ENCODE measurements at regions not wholly inside any gene's neighbourhood (a gene's known extent, or its start where the extent isn't known, plus 50 kb on each side); places are given as distances from the start of the nearest gene placed in this dataset.

GRCh38 chr5:158340608-158341007 lies 481.7 kb upstream of the CLINT1 start:
- in situ Hi-C loops (cut with HindIII; ENCODE audit: extremely low pct_ligation_motif_present, low pct_unique_long_range_greater_than_20kb) (no loop called here), intact Hi-C loops (cut with micrococcal nuclease; ENCODE audit: unreplicated experiment) (no loop called here)
- BruUV-seq (replicated peaks): no TSS peak
- TF ChIP-seq MAFG (CRISPR knock-in tag; IDR thresholded peaks at IDR 0.05): no peak
- no peak for TF ChIP-seq ZSCAN9 (CRISPR knock-in tag; IDR thresholded peaks at IDR 0.05; ENCODE audit: borderline replicate concordance)
- TF ChIP-seq ETV5 (CRISPR knock-in tag; IDR thresholded peaks at IDR 0.05; ENCODE audit: borderline replicate concordance): no peak
- no peak for TF ChIP-seq MTF2 (CRISPR knock-in tag; IDR thresholded peaks at IDR 0.05; ENCODE audit: borderline replicate concordance)
- no peak for TF ChIP-seq CTCF (CRISPR knock-in tag; IDR thresholded peaks at IDR 0.05)
- no peak for TF ChIP-seq ZNF335 (CRISPR knock-in tag; IDR thresholded peaks at IDR 0.05)
- no peak for TF ChIP-seq ATF2 (CRISPR knock-in tag; IDR thresholded peaks at IDR 0.05)
- TF ChIP-seq ZNF501 (CRISPR knock-in tag; IDR thresholded peaks at IDR 0.05): no peak
- TF ChIP-seq ZNF746 (CRISPR knock-in tag; IDR thresholded peaks at IDR 0.05): no peak
- TF ChIP-seq SOX13 (IDR thresholded peaks at IDR 0.05): no peak
- no peak for TF ChIP-seq SOX13 (CRISPR knock-in tag; conservative IDR thresholded peaks at IDR 0.05 in 1 of 2, IDR thresholded peaks at IDR 0.05 in 1 of 2)
- no peak for TF ChIP-seq ZNF274 (CRISPR knock-in tag; IDR thresholded peaks at IDR 0.05)
- no peak for TF ChIP-seq ZNF276 (CRISPR knock-in tag; IDR thresholded peaks at IDR 0.05; ENCODE audit: low read depth)
- TF ChIP-seq, protein P1, sequence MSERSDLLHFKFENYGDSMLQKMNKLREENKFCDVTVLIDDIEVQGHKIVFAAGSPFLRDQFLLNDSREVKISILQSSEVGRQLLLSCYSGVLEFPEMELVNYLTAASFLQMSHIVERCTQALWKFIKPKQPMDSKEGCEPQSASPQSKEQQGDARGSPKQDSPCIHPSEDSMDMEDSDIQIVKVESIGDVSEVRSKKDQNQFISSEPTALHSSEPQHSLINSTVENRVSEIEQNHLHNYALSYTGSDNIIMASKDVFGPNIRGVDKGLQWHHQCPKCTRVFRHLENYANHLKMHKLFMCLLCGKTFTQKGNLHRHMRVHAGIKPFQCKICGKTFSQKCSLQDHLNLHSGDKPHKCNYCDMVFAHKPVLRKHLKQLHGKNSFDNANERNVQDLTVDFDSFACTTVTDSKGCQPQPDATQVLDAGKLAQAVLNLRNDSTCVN (CRISPR knock-in tag; IDR thresholded peaks at IDR 0.05; ENCODE audit: borderline replicate concordance): no peak
- no peak for TF ChIP-seq ZNF280B (CRISPR knock-in tag; IDR thresholded peaks at IDR 0.05; ENCODE audit: borderline replicate concordance)
- no peak for TF ChIP-seq NFYB (CRISPR knock-in tag; IDR thresholded peaks at IDR 0.05)

More at GRCh38 chr5:158340608-158341007, 481.7 kb upstream of the CLINT1 start:
- WGBS (ENCODE audit: low lambda C conversion rate): 0% methylated on average over 1 of the region's 1 CpG
- ChIA-PET CTCF (ENCODE audit: low intra/inter-chr PET ratio, low total read pairs) (no interaction called here), POLR2A (no interaction called here)
- Histone ChIP-seq H3K4me1 (ENCODE audit: insufficient read depth, low read length) (no peaks in the 10 kb centered on the region), H3K79me2 (ENCODE audit: insufficient read depth, low read length) (no peaks in the 10 kb centered on the region), H3K4me2 (ENCODE audit: low read depth, low read length) (no peak overlapping the region), H3K9ac (ENCODE audit: insufficient read depth, low read depth, low read length) (no peak overlapping the region), H4K20me1 (ENCODE audit: insufficient read depth, low read length) (no peaks in the 10 kb centered on the region), H3K36me3 (replicated peaks in 1 of 2; ENCODE audit: control insufficient read depth in 1 of 2, insufficient read depth in 2 of 2, low read length in 2 of 2) (no peaks in the 10 kb centered on the region), H3K27ac (ENCODE audit: extremely low read length, insufficient read depth, low read length) (no peak overlapping the region), H2AFZ (ENCODE audit: low read length) (no peak overlapping the region), H3K9me3 (ENCODE audit: low read length) (peaks cover 48% of the 10 kb centered on the region), H3K4me3 (replicated peaks in 1 of 3; ENCODE audit: insufficient read depth in 1 of 3, low read depth in 2 of 3, low read length in 3 of 3) (no peak overlapping the region), H3K27me3 (ENCODE audit: control insufficient read depth in 1 of 2, insufficient read depth in 2 of 2, low read length in 2 of 2) (no peaks in the 10 kb centered on the region; a peak in 1 of 5 replicates)
- DNase-seq (ENCODE audit: low spot score) (no peak), ATAC-seq (no peak), FAIRE-seq (no peak)
